OCI-LY3 (cell line): ENCODE measurements at regions not wholly inside any gene's neighbourhood (a gene's known extent, or its start where the extent isn't known, plus 50 kb on each side); places are given as distances from the start of the nearest gene placed in this dataset.
"Not testable (repeated sequence)": the region's sequence is repeated elsewhere in the genome, so short reads cannot be mapped to it uniquely, and the experiment has no call there.

ENCODE experiments used
- H2AFZ ChIP-seq: fragments of 200-600, 300-600 bp; shearing (Covaris generic); 2 replicates; pipeline ENCODE4 v1.6.0; 2014; ENCODE audit warnings: antibody characterized with exemption, low read depth, low read length
- H3K27ac ChIP-seq: fragments of 200-600, 300-600 bp; sonication (generic); 2 replicates; pipeline ENCODE4 v1.5.1; 2014; ENCODE audit warnings: mild to moderate bottlenecking, low read length, moderate library complexity, mixed read lengths
- H3K27me3 ChIP-seq: fragments of 200-600, 300-600 bp; sonication (generic); 2 replicates; pipeline ENCODE4 v1.6.1; 2014; ENCODE audit warnings: low read depth, low read length, mixed read lengths
- H3K36me3 ChIP-seq: fragments of 200-600, 300-600 bp; sonication (generic); replicated peaks from 2 replicates; pipeline ENCODE3; 2014; ENCODE audit warnings: low read depth, low read length, mixed read lengths
- H3K4me1 ChIP-seq: fragments of 300-600, 200-600 bp; sonication (generic); 2 replicates; pipeline ENCODE4 v1.6.1; 2014; ENCODE audit warnings: low read length, mixed read lengths
- H3K4me2 ChIP-seq: fragments of 200-600, 300-600 bp; sonication (generic); 2 replicates; pipeline ENCODE4 v1.6.1; 2014; ENCODE audit warnings: low read length, mixed read lengths
- H3K4me3 ChIP-seq: fragments of 300-600, 200-600 bp; sonication (generic); 2 replicates; pipeline ENCODE4 v1.5.1; 2014; ENCODE audit warnings: antibody characterized with exemption, mild to moderate bottlenecking, low read length, moderate library complexity
- H3K79me2 ChIP-seq: fragments of 300-600, 200-600 bp; shearing (Covaris generic); 2 replicates; pipeline ENCODE4 v1.6.1; 2014; ENCODE audit warnings: mild to moderate bottlenecking, low read length, mixed read lengths
- H3K9ac ChIP-seq: fragments of 300-600, 200-600 bp; shearing (Covaris generic); 2 replicates; pipeline ENCODE4 v1.6.0; 2014; ENCODE audit warnings: mild to moderate bottlenecking, low read length, moderate library complexity
- H3K9me3 ChIP-seq: fragments of 200-600, 300-600 bp; shearing (Covaris generic); 2 replicates; pipeline ENCODE4 v1.6.1; 2014; ENCODE audit warnings: low read length, mixed read lengths; ENCODE audit not compliant: insufficient read depth
- H4K20me1 ChIP-seq: fragments of 200-600, 300-600 bp; sonication (generic); 2 replicates; pipeline ENCODE4 v1.6.1; 2016; ENCODE audit warnings: low read length, mixed read lengths; ENCODE audit not compliant: insufficient read depth
- EZH2phosphoT487 ChIP-seq: fragments of 200-600 bp; shearing (Covaris generic); IDR thresholded peaks from 2 replicates; pipeline ENCODE4 v1.6.1; 2018; ENCODE audit warnings: antibody characterized with exemption, mixed run types, low read depth
- TF ChIP-seq, protein P1 (sequence below): fragments of 200-600, 300-600 bp; sonication (generic); IDR thresholded peaks from 2 replicates; pipeline ENCODE4 v1.5.1; 2014; ENCODE audit warnings: antibody characterized with exemption, low read length, low read depth

DNA sequence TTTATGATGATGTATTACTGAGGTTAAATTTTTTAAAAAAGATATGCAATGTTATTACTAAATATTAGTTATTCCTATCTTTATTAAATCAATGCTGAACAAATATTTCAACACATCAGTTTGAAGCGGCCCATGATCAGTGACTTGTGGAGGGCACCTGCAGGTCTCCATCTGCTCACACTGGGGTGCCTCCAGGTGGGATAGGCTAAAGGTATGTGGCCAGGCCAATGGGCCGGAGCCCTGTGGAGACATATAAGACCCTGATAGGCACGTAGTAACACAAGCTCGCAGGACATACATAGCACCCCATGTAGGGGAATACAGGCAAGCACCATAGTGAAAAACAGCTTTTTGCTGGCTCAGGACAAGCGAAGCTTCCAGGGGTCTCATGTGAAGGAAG is 469.8 kb downstream of the ZNF536 start:
- Histone ChIP-seq H3K27ac (no peak overlapping the region), H3K4me2 (no peak overlapping the region), H4K20me1 (no peaks in the 10 kb centered on the region), H3K79me2 (no peaks in the 10 kb centered on the region), H3K9ac (no peak overlapping the region), H2AFZ (no peak overlapping the region), H3K4me3 (no peak overlapping the region), H3K9me3 (no peaks in the 10 kb centered on the region), H3K36me3 (no peaks in the 10 kb centered on the region), H3K27me3 (no peaks in the 10 kb centered on the region), H3K4me1 (no peaks in the 10 kb centered on the region)
- TF ChIP-seq, protein P1, sequence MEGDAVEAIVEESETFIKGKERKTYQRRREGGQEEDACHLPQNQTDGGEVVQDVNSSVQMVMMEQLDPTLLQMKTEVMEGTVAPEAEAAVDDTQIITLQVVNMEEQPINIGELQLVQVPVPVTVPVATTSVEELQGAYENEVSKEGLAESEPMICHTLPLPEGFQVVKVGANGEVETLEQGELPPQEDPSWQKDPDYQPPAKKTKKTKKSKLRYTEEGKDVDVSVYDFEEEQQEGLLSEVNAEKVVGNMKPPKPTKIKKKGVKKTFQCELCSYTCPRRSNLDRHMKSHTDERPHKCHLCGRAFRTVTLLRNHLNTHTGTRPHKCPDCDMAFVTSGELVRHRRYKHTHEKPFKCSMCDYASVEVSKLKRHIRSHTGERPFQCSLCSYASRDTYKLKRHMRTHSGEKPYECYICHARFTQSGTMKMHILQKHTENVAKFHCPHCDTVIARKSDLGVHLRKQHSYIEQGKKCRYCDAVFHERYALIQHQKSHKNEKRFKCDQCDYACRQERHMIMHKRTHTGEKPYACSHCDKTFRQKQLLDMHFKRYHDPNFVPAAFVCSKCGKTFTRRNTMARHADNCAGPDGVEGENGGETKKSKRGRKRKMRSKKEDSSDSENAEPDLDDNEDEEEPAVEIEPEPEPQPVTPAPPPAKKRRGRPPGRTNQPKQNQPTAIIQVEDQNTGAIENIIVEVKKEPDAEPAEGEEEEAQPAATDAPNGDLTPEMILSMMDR, result no peak
- no peak for TF ChIP-seq EZH2phosphoT487

DNA sequence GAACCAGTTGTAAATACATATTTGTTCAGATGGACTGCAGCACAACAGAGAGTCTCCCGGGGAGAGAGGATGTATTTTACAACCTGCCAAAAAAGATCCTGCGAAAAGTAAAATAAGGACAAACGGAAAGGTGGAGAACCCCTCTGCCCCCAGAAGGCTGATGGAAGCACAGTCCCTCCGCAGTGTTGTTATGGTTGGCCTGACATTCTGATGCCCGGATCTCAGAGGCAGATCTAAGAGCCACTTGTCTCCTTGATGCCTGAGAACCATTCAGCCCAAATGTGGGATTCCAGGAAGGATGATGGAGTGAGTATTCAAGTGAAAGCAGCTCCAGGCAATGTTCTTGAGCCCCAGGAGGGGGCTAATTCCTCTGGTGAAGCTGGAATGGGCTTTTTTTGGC is 458.7 kb downstream of the ZNF536 start:
- H3K79me2 ChIP-seq, result no peaks in the 10 kb centered on the region
- H3K9ac ChIP-seq, result no peak overlapping the region

DNA sequence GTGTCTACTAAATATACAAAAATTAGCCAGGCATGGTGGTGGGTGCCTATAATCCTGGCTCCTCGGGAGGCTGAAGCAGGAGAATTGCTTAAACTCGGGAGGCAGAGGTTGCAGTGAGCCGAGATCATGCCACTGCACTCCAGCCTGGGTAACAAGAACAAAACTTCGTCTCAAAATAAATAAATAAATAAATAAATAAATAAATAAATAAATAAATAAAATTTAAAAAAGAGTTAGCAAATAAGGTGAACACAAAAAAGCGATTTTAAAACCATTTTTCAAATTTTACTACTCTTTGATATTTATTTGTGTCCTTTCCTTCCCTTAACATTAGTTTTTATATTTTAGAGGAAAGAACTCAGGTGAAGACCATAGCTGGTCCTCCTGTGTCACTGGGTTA is 453.3 kb downstream of the ZNF536 start:
- H3K4me2 ChIP-seq, H3K36me3 ChIP-seq, H3K4me1 ChIP-seq, H3K9me3 ChIP-seq, H3K79me2 ChIP-seq, H3K4me3 ChIP-seq, H4K20me1 ChIP-seq, H3K27ac ChIP-seq, H2AFZ ChIP-seq, H3K27me3 ChIP-seq, H3K9ac ChIP-seq: not testable (repeated sequence)

More for the DNA sequence above, 458.7 kb downstream of the ZNF536 start:
- H3K27me3 ChIP-seq, result no peaks in the 10 kb centered on the region
- TF ChIP-seq, protein P1, result no peak
- TF ChIP-seq EZH2phosphoT487, result no peak
- no peaks in the 10 kb centered on the region for H3K4me1 ChIP-seq
- no peaks in the 10 kb centered on the region for H3K36me3 ChIP-seq
- no peak overlapping the region for H2AFZ ChIP-seq
- no peaks in the 10 kb centered on the region for H4K20me1 ChIP-seq
- no peaks in the 10 kb centered on the region for H3K9me3 ChIP-seq
- no peak overlapping the region for H3K4me3 ChIP-seq
- no peak overlapping the region for H3K27ac ChIP-seq
- H3K4me2 ChIP-seq, result no peak overlapping the region

DNA sequence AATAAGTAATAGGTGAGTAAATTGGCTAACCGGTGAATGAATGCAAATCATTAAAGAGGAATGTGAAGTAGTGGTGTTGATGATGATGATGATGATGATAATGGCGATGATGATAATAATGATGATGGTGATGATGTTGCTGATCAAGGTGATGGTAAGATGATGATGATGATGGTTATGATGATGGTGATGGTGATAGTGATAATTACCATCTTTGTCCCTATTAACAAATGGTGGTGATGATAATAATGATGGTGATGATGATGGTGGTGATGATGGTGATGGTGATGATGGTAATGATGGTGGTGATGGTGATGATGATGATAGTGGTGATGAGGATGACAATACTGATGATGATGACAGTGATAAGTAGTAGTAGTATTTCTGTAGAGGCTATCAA is 452.6 kb downstream of the ZNF536 start:
- no peak overlapping the region for H2AFZ ChIP-seq
- no peak for TF ChIP-seq EZH2phosphoT487
- TF ChIP-seq, protein P1, result no peak

More for the DNA sequence above, 452.6 kb downstream of the ZNF536 start:
- Histone ChIP-seq H3K27ac (no peak overlapping the region), H4K20me1 (no peaks in the 10 kb centered on the region), H3K4me3 (no peak overlapping the region), H3K4me1 (no peaks in the 10 kb centered on the region), H3K4me2 (no peak overlapping the region), H3K9ac (no peak overlapping the region), H3K27me3 (no peaks in the 10 kb centered on the region), H3K9me3 (no peaks in the 10 kb centered on the region), H3K36me3 (no peaks in the 10 kb centered on the region), H3K79me2 (no peaks in the 10 kb centered on the region)
